Activated T-cell treated with anti-CD3 and anti-CD28 coated beads, Interleukin-2, amount 50 U/mL, for 24 hours (primary cell): ENCODE measurements at regions not wholly inside any gene's neighbourhood (a gene's known extent, or its start where the extent isn't known, plus 50 kb on each side); places are given as distances from the start of the nearest gene placed in this dataset.

Experiments used
- DNase-seq: peaks from one replicate; pipeline ENCODE4 v3.0.0-alpha.2; 2020
- H3K27ac Mint-ChIP-seq: 2 replicates; pipeline ENCODE4 v1.8.0; 2020; ENCODE audit warnings: mild to moderate bottlenecking, mixed read lengths
- H3K27me3 Mint-ChIP-seq: 2 replicates; pipeline ENCODE4 v1.8.0; 2020; ENCODE audit warnings: mixed read lengths
- H3K36me3 Mint-ChIP-seq: 2 replicates; pipeline ENCODE4 v1.8.0; 2020; ENCODE audit warnings: low read depth, mixed read lengths
- H3K4me1 Mint-ChIP-seq: 2 replicates; pipeline ENCODE4 v1.8.0; 2020; ENCODE audit warnings: low read depth, mixed read lengths
- H3K4me3 Mint-ChIP-seq: 2 replicates; pipeline ENCODE4 v1.8.0; 2020; ENCODE audit warnings: mild to moderate bottlenecking, moderate library complexity, mixed read lengths
- H3K9me3 Mint-ChIP-seq: 2 replicates; pipeline ENCODE4 v1.8.0; 2020; ENCODE audit warnings: mixed read lengths

DNA sequence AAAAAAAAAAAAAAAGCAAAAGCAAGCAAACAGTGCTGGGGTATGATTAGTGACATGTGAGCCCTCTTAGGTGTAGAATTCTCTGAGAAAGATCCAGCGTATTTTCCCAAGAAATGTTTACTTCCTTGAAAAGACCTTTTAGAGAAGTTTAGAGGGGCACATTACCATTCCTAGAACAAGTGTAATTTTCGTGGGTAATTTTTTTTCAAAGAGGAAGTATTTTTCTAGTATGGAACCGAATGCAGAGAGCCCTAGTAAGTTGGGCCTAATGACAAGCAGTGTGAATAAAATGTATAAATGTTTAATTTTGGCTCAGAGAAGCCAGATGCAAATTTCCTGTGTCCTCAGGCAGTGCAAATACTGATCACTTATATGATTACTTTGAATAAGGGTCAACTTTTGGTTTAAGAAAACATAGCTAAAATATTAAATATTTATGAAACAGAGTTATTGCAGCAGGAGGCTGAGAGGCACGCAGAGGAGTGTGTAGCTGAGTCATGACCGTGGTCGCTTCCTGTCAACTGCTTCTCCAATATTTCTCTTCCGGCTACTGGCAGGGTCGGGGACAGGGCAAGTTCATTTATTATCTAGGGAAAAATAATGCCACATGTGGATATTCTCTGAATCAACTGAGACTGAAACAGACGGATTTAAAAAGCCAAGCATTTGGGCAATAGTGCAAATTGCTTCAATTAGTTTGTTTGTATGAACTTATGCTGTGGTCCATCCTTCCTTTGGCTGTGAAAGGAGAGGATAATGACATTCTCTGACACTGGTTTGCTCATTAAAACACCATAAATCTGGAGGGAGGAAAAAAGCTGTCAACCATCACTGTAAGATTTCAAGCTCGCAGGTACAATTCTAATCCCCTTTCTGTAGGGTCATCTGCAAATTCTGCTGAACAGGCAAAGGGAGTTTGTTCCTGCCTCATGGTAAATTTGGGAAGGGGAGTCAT is 495.2 kb downstream of the GLRX3 start:
- Mint-ChIP-seq H3K9me3 (no peaks in the 10 kb centered on the region), H3K4me3 (no peak overlapping the region), H3K27me3 (peaks cover 17% of the 10 kb centered on the region), H3K4me1 (no peaks in the 10 kb centered on the region), H3K36me3 (no peaks in the 10 kb centered on the region), H3K27ac (no peak overlapping the region)
- no peak for DNase-seq

DNA sequence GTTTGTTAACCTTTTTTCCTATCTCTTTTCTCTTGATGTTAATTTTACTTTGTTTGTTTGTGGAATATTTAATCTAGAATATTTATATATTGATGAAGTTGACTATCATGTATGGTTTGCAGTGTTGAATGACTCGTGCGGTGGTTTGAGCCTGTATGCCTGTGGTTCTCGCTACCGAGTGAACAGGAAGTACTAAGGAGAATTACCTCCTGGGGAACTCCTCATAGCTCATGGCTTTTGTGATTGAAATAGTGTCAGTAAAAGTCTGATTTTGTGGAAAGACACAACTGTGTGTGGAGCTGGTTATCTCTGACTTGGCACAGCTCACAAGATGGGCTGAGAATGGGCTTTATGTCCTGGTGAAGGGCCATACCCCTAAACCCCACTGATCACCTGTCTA is 498.6 kb downstream of the GLRX3 start:
- H3K4me1 Mint-ChIP-seq, result no peaks in the 10 kb centered on the region
- no peak overlapping the region for H3K27ac Mint-ChIP-seq
- no peak for DNase-seq
- H3K36me3 Mint-ChIP-seq, result no peaks in the 10 kb centered on the region
- no peak overlapping the region for H3K4me3 Mint-ChIP-seq
- H3K27me3 Mint-ChIP-seq, result peaks cover 20% of the 10 kb centered on the region
- peaks cover 2% of the 10 kb centered on the region for H3K9me3 Mint-ChIP-seq

DNA sequence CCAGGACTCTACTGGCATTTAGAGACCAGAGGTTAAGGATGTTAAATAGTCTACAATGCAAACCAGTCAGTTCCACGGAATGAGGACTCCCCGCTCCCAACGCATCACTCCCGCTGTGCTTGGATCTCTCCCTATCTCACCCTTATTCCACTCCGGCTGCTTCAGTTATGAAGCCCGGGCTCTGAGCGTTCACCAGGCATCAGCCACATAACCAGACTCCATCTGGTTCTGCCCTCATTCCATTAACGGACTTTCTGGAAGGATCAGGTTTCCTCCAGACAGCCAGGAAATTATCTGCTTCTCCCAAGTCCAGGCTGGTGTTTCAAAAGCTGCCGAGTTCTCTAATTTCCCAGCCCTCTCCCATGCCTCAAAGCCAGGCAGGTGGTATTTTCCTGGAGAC is 499.3 kb downstream of the GLRX3 start:
- Mint-ChIP-seq H3K9me3 (peaks cover 2% of the 10 kb centered on the region), H3K4me3 (no peak overlapping the region), H3K27ac (no peak overlapping the region), H3K27me3 (peaks cover 20% of the 10 kb centered on the region), H3K36me3 (no peaks in the 10 kb centered on the region), H3K4me1 (no peaks in the 10 kb centered on the region)
- DNase-seq, result no peak

DNA sequence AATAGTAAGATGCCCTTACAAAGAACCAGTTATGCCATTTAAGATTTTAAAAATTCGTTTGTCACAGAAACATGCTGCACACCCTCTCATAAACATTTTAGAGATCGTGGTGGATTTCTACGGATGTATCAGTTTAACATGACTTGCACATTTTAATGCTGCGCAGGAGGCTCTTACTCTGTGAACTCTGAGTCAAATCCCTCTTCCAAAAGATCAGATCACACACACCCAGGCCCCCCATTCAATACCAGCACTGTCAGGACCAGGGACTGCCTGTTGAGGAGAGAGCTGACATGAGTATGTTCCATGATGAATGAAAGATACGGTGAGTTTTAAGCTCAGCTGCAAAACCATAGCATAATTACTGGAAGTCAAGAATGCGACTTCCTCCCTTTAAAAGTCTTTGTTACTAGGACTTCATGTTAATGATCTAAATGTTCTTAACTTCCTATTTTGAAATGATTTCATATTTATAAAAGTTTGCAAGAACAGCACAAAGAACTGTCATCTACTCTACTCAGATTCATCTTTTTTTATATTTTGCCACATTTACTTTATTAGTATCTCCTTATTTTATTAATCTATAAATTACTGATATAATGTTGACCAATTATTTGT is 500.2 kb downstream of the GLRX3 start:
- no peak overlapping the region for H3K4me3 Mint-ChIP-seq
- peaks cover 20% of the 10 kb centered on the region for H3K27me3 Mint-ChIP-seq
- H3K27ac Mint-ChIP-seq, result no peak overlapping the region
- no peaks in the 10 kb centered on the region for H3K4me1 Mint-ChIP-seq
- no peaks in the 10 kb centered on the region for H3K36me3 Mint-ChIP-seq
- H3K9me3 Mint-ChIP-seq, result peaks cover 2% of the 10 kb centered on the region
- no peak for DNase-seq

DNA sequence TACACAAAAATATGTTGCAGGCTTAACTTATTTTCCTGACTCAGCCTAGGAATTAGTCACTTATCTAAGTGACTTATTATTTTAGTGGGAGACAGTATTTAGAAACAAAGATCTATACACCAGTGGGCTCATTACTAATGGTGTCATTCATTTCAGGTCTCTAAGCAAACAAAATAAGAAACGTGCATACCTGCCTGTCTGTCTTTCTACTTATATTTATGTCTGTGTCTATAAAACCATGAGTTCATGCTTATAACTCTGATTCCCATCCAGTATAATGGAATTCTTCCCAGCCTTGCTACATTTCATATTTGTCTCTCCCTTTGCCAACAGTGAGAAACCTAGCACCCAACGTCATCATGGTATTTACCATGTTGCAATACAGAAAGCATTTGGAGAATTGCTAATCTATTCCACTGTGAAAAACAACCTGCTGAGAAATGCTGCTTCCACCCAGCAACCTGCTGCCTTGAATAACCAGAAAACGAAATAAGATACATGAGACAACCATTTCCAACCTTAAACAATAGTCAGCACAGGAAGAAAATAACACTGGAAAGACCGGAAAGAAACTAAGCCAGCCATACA is 501.0 kb downstream of the GLRX3 start:
- Mint-ChIP-seq H3K9me3 (peaks cover 2% of the 10 kb centered on the region), H3K4me3 (no peak overlapping the region), H3K4me1 (no peaks in the 10 kb centered on the region), H3K27me3 (peaks cover 20% of the 10 kb centered on the region), H3K27ac (no peak overlapping the region), H3K36me3 (no peaks in the 10 kb centered on the region)
- no peak for DNase-seq

DNA sequence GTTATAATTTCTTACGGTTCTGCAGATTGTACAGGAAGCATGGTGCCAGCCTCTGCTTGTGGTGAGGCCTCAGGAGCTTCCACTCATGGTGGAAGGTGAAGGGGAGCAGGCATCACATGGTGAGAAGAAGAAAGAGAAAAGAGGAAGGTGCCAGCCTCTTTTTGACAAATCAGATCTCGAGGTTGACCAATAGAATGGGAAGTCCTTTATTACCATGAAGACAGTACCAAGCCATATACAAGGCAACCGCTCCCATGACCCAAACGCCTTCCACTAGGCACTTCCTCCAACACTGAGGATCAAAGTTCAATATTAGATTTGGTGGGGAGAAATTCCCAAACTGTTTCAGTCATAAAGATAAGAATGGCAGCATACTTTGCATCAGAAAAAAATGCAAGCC is 502.8 kb downstream of the GLRX3 start:
- H3K4me1 Mint-ChIP-seq, result no peaks in the 10 kb centered on the region

DNA sequence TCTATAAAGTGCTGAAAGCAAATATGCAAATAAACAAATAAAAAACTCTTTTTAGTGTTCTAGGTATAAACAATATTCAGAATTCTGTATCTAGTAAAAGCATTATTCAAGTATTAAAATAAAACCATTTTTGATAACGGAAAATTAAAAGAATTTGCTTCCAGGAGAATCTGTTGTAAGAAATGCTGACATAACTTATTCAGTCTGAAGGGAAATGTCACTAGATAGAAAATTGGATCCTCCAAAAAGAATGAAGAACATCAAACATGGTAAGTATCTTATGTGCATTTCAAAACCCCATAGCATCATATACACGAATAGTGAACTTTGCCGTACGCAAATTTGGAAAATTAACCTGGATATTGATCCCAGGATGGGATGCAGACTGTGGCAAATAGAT is 506.7 kb downstream of the GLRX3 start:
- H3K27ac Mint-ChIP-seq, result no peak overlapping the region
- DNase-seq, result no peak
- no peaks in the 10 kb centered on the region for H3K4me1 Mint-ChIP-seq
- no peak overlapping the region for H3K4me3 Mint-ChIP-seq
- H3K27me3 Mint-ChIP-seq, result no peaks in the 10 kb centered on the region
- H3K36me3 Mint-ChIP-seq, result no peaks in the 10 kb centered on the region
- H3K9me3 Mint-ChIP-seq, result no peaks in the 10 kb centered on the region

More for the DNA sequence above, 502.8 kb downstream of the GLRX3 start:
- H3K27me3 Mint-ChIP-seq, result peaks cover 18% of the 10 kb centered on the region
- no peak for DNase-seq
- no peaks in the 10 kb centered on the region for H3K36me3 Mint-ChIP-seq
- H3K27ac Mint-ChIP-seq, result no peak overlapping the region
- H3K9me3 Mint-ChIP-seq, result peaks cover 2% of the 10 kb centered on the region
- H3K4me3 Mint-ChIP-seq, result no peak overlapping the region

DNA sequence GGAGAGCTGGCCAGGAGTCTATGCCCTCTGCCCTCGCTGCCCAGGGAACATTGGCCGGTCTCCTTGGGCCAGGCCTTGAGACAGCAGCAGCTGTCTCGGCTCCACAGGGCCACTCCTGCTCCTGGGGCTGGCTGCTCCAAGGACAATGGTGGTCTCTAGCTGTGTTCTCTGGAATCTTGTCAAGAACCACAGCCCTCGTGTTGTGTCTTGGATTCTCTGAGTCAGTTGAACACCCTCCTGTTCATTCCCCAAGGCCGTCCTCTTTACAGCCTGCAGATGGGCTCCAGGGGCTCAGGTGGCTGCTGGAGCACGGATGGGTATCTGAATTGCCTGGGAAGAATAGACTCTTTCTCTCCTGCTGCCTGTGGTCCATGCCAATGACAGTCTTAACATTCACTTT is 511.1 kb downstream of the GLRX3 start:
- DNase-seq, result no peak
- Mint-ChIP-seq H3K27me3 (no peaks in the 10 kb centered on the region), H3K4me1 (no peaks in the 10 kb centered on the region), H3K27ac (no peak overlapping the region), H3K4me3 (no peak overlapping the region), H3K9me3 (no peaks in the 10 kb centered on the region), H3K36me3 (no peaks in the 10 kb centered on the region)

DNA sequence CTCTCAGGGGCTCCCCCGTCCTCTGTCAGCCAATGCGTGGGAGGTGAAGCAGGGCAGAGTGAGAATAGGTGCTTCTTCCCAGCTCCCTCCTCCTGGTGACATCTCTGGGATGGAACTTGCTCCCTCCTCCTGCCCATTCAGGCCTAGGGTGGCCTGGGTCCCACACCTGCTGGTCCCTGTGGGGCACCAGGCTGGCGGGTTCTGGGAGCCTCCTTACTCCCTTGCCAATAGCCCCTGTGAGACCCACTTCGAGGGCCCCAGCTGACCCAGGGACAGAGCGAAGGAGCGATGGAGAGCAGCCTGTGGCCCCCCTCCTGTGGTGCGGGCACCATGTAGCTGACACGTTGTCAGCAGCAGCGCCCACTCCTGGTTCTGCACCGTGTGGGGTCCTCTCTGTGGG is 512.6 kb downstream of the GLRX3 start:
- no peaks in the 10 kb centered on the region for H3K27me3 Mint-ChIP-seq
- H3K4me1 Mint-ChIP-seq, result no peaks in the 10 kb centered on the region
- no peak overlapping the region for H3K27ac Mint-ChIP-seq
- no peaks in the 10 kb centered on the region for H3K9me3 Mint-ChIP-seq
- DNase-seq, result no peak
- H3K36me3 Mint-ChIP-seq, result no peaks in the 10 kb centered on the region
- H3K4me3 Mint-ChIP-seq, result no peak overlapping the region

DNA sequence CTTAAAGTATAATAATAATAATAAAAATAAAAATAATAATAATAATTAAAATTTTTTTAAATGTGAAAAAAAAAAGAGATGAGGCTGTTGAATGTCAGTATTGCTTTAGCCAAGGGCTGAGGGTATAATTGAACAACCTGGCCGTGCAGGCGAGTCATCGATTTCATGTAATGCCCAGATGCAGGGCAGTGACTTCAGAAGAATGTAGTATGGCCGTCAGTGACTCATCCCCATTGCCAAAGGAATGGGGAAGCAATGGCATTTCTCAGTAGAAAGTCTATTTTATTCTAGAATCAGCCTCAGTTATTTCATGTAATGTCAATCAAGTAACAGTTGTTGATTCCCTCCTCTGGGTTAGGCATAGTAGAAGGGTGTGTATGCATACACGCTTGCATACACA is 516.4 kb downstream of the GLRX3 start:
- Mint-ChIP-seq H3K4me1 (no peaks in the 10 kb centered on the region), H3K4me3 (no peak overlapping the region), H3K9me3 (no peaks in the 10 kb centered on the region), H3K27ac (no peak overlapping the region), H3K36me3 (no peaks in the 10 kb centered on the region), H3K27me3 (no peaks in the 10 kb centered on the region)
- no peak for DNase-seq

DNA sequence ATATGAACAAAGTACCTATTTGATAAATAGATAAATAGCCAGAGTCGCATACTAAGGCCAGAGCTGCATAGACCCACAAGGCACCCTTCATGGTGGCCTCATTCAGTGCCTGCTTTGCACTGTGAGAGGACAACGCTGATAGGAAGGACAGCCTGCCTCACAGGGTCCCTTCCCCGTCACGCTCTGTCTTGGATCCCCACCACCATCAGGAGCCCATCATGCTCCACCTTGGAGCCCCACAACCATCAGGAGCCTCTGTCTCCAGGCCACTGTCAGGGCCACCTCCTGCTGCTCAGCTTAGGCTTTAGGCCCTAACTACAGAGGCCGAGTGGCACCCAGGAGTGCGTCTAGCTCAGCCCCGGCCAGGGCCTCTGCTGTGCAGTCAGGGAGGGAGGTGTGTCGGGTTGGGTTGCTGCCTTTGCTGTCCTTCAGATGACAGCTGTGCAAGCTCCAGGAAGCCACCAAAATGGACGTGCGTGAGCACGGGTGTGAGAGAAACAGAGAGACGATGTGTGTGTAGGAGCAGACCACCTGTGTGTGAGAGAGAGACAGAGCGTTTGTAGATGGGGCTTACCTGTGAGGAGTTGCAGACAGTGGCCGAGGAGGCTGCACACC is 516.9 kb downstream of the GLRX3 start:
- Mint-ChIP-seq H3K27ac (no peak overlapping the region), H3K36me3 (no peaks in the 10 kb centered on the region), H3K27me3 (no peaks in the 10 kb centered on the region), H3K4me3 (no peak overlapping the region), H3K4me1 (no peaks in the 10 kb centered on the region), H3K9me3 (no peaks in the 10 kb centered on the region)
- DNase-seq, result no peak

DNA sequence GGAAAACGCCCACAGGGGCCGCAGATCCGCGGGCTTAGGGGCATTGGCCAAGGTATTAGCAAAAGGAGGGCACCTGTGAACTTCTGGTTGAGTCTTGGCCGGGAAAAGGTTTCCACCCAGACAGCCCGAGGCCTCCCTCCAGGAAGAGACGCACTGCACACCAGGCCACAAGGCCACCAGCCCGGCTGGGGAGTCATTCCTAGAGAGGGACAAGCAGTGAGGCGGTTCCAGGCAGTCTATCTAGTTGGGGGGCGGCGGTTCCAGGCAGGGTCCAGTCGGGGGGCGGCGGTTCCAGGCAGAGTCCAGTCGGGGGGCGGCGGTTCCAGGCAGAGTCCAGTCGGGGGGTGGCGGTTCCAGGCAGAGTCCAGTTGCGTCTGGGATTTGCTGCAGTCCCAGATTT is 518.5 kb downstream of the GLRX3 start:
- no peaks in the 10 kb centered on the region for H3K4me1 Mint-ChIP-seq
- H3K4me3 Mint-ChIP-seq, result no peak overlapping the region
- no peaks in the 10 kb centered on the region for H3K9me3 Mint-ChIP-seq
- DNase-seq, result no peak
- H3K36me3 Mint-ChIP-seq, result no peaks in the 10 kb centered on the region
- H3K27me3 Mint-ChIP-seq, result no peaks in the 10 kb centered on the region
- H3K27ac Mint-ChIP-seq, result no peak overlapping the region

DNA sequence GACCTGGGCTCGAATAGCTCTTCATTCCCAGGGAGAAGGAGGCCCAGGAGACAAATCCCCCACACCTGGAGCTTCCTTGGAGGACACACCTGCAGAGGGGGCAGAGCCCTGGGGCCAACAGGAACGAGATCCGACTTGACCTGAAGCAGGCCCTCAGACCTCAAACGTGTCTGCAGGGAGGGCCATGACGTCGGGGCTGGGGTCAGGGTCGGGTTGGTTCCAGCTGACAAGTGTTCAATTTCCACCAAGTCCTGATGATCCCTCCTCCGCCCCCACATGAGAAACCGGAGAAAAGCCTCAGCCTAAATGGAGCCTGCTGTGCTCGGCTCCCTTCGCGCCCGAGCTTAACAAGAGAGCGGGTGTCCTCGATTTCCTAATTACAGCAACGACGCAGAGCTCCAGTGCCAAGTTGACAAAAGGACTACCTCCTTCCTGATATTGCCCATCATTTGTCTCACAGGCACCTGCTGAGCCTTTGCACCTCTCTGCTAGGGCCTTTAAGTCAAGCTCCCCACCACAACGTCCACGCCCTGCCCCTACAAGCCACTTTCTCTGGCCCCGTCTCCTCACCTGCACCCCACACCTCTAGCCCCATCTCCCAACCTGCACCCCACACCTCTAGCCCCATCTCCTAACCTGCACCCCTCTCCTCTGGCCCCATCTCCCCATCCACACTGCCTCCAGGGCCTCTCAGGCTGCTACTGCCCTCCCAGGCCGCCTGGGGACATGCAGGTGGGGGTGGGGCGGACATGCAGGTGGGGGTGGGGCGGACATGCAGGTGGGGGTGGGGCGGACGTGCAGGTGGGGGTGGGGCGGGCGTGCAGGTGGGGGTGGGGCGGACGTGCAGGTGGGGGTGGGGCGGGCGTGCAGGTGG is 519.4 kb downstream of the GLRX3 start:
- DNase-seq, result no peak
- Mint-ChIP-seq H3K36me3 (no peaks in the 10 kb centered on the region), H3K9me3 (no peaks in the 10 kb centered on the region), H3K27ac (no peak overlapping the region), H3K4me3 (no peak overlapping the region), H3K27me3 (no peaks in the 10 kb centered on the region), H3K4me1 (no peaks in the 10 kb centered on the region)

DNA sequence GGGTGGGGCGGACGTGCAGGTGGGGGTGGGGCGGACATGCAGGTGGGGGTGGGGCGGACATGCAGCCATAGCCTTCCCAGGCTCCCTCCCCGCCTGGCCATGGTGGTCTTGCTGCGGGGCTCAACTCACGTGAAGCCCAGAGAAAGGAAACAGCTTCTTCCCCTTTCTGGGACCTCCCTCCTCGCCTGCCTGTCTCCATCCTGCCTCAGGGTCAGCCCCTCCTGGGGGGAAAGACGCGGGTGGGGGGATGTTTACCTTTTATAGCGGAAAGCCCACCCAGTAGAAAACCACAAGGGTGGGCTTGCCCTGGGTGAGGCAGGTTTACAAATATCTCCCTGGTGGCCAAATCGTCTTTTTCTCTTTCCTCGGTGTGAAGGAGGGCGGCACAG is 520.0 kb downstream of the GLRX3 start:
- no peak for DNase-seq
- H3K36me3 Mint-ChIP-seq, result no peaks in the 10 kb centered on the region
- no peaks in the 10 kb centered on the region for H3K27me3 Mint-ChIP-seq
- H3K27ac Mint-ChIP-seq, result no peak overlapping the region
- no peaks in the 10 kb centered on the region for H3K9me3 Mint-ChIP-seq
- H3K4me3 Mint-ChIP-seq, result no peak overlapping the region
- H3K4me1 Mint-ChIP-seq, result no peaks in the 10 kb centered on the region
